K562 (cell line): ENCODE measurements at regions not wholly inside any gene's neighbourhood (a gene's known extent, or its start where the extent isn't known, plus 50 kb on each side); places are given as distances from the start of the nearest gene placed in this dataset.
A peak's percentile ranks its signal among the peaks of the same experiment; 100 is the strongest.

Experiments used
- ARID4B ChIP-seq: sonication (generic); formaldehyde crosslinking; IDR thresholded peaks from 2 replicates; pipeline ENCODE4 v1.8.0; 2022; ENCODE audit warnings: mild to moderate bottlenecking, missing genetic modification reagents
- CEBPG ChIP-seq, 3 experiments: fragments of 200-800 bp in 1 of 3; sonication (Bioruptor generic) in 1 of 3; sonication (generic) in 1 of 3; formaldehyde crosslinking in 1 of 3; IDR thresholded peaks in 2 of 3; conservative IDR thresholded peaks in 1 of 3; 2 replicates each; pipeline versions ENCODE4 v1.6.1 to v1.8.0; 2016 to 2022; ENCODE audit warnings: missing compliant biosample characterization in 2 of 3, missing genetic modification characterization in 2 of 3, mild to moderate bottlenecking in 1 of 3, missing genetic modification reagents in 1 of 3
- ETV6 ChIP-seq, 3 experiments: fragments of 150-350 bp in 1 of 3; sonication (generic) in 1 of 3; formaldehyde crosslinking in 1 of 3; IDR thresholded peaks; 2 replicates each; pipeline versions ENCODE4 v1.6.1 to v1.8.0; 2014 to 2022; ENCODE audit warnings: borderline replicate concordance in 2 of 3, low read depth in 2 of 3, antibody characterized with exemption in 1 of 3, low read length in 1 of 3, mild to moderate bottlenecking in 1 of 3, missing genetic modification reagents in 1 of 3
- FOXP4 ChIP-seq: sonication (generic); formaldehyde crosslinking; IDR thresholded peaks from 2 replicates; pipeline ENCODE4 v1.8.0; 2022; ENCODE audit warnings: mild to moderate bottlenecking, missing genetic modification reagents, borderline replicate concordance
- IRF9 ChIP-seq: fragments of 450-650 bp; IDR thresholded peaks from 2 replicates; pipeline ENCODE4 v1.6.1; 2016; ENCODE audit warnings: missing biosample characterization, missing genetic modification characterization
- PHF21A ChIP-seq: fragments of 450-650 bp; IDR thresholded peaks from 2 replicates; pipeline ENCODE4 v1.6.1; 2017; ENCODE audit warnings: low read depth, borderline replicate concordance
- PPARD ChIP-seq: fragments of 250-450 bp; sonication (Bioruptor Pico); IDR thresholded peaks from 2 replicates; pipeline ENCODE4 v1.8.0; 2022; ENCODE audit warnings: inconsistent platforms, mild to moderate bottlenecking, moderate library complexity
- RERE ChIP-seq: sonication (generic); formaldehyde crosslinking; IDR thresholded peaks from 2 replicates; pipeline ENCODE4 v1.8.0; 2023; ENCODE audit warnings: missing genetic modification reagents, mild to moderate bottlenecking, borderline replicate concordance
- SMARCE1 ChIP-seq: fragments of 450-650 bp; IDR thresholded peaks from 2 replicates; pipeline ENCODE4 v1.7.1; 2016; ENCODE audit warnings: mild to moderate bottlenecking
- TCF3 ChIP-seq: sonication (generic); formaldehyde crosslinking; IDR thresholded peaks from 2 replicates; pipeline ENCODE4 v1.4.0; 2020; ENCODE audit warnings: mild to moderate bottlenecking, missing genetic modification reagents
- TSC22D4 ChIP-seq: fragments of 450-650 bp; IDR thresholded peaks from 2 replicates; pipeline ENCODE4 v1.6.1; 2016; ENCODE audit warnings: missing genetic modification characterization, missing biosample characterization, control low read depth
- ZEB2 ChIP-seq: fragments of 450-650 bp; IDR thresholded peaks from 2 replicates; pipeline ENCODE4 v1.6.1; 2016
- ZNF717 ChIP-seq: fragments of 250-450 bp; sonication (Bioruptor Pico); IDR thresholded peaks from 2 replicates; pipeline ENCODE4 v1.5.0; 2021
- ZNF79 ChIP-seq: fragments of 250-450 bp; sonication (Bioruptor Pico); IDR thresholded peaks from 2 replicates; pipeline ENCODE4 v1.4.0; 2020; ENCODE audit warnings: low read depth, mild to moderate bottlenecking, moderate library complexity

- TF ChIP-seq TCF3 (CRISPR knock-in tag) (no peak), ZEB2 (no peak), CEBPG (CRISPR knock-in tag; IDR thresholded peaks at IDR 0.05) (no peak), CEBPG (tag; conservative IDR thresholded peaks at IDR 0.05 in 1 of 2, IDR thresholded peaks at IDR 0.05 in 1 of 2) (peak; percentile 90 to 95), ARID4B (no peak), IRF9 (no peak), ZNF717 (CRISPR knock-in tag) (no peak), FOXP4 (no peak), RERE (no peak), PHF21A (no peak), SMARCE1 (no peak), PPARD (CRISPR knock-in tag) (no peak), ZNF79 (CRISPR knock-in tag) (no peak), ETV6 (IDR thresholded peaks at IDR 0.05; ENCODE audit: borderline replicate concordance in 1 of 2, low read depth in 2 of 2, low read length in 1 of 2) (no peak), ETV6 (CRISPR knock-in tag; IDR thresholded peaks at IDR 0.05; ENCODE audit: borderline replicate concordance) (no peak), TSC22D4 (no peak)
Observed at GRCh38 chr6:151681433-151682059, 125.9 kb upstream of the ESR1 start (continued).
